ENCODE measurements at regions not wholly inside any gene's neighbourhood (a gene's known extent, or its start where the extent isn't known, plus 50 kb on each side); places are given as distances from the start of the nearest gene placed in this dataset.

- DNase-seq (ENCODE audit: low spot score), result no peak
- TF ChIP-seq, protein P1, sequence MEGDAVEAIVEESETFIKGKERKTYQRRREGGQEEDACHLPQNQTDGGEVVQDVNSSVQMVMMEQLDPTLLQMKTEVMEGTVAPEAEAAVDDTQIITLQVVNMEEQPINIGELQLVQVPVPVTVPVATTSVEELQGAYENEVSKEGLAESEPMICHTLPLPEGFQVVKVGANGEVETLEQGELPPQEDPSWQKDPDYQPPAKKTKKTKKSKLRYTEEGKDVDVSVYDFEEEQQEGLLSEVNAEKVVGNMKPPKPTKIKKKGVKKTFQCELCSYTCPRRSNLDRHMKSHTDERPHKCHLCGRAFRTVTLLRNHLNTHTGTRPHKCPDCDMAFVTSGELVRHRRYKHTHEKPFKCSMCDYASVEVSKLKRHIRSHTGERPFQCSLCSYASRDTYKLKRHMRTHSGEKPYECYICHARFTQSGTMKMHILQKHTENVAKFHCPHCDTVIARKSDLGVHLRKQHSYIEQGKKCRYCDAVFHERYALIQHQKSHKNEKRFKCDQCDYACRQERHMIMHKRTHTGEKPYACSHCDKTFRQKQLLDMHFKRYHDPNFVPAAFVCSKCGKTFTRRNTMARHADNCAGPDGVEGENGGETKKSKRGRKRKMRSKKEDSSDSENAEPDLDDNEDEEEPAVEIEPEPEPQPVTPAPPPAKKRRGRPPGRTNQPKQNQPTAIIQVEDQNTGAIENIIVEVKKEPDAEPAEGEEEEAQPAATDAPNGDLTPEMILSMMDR (IDR thresholded peaks at IDR 0.05; ENCODE audit: extremely low read depth, missing control alignments), result no peak
These were observed 339.9 kb upstream of the PODXL start for GRCh38 chr7:131896165-131896863.

- TF ChIP-seq, protein P1 (IDR thresholded peaks at IDR 0.05; ENCODE audit: extremely low read depth, missing control alignments), result no peak
- DNase-seq (ENCODE audit: low spot score), result no peak
These were observed 339.2 kb upstream of the PODXL start for GRCh38 chr7:131895541-131896164.

DNA sequence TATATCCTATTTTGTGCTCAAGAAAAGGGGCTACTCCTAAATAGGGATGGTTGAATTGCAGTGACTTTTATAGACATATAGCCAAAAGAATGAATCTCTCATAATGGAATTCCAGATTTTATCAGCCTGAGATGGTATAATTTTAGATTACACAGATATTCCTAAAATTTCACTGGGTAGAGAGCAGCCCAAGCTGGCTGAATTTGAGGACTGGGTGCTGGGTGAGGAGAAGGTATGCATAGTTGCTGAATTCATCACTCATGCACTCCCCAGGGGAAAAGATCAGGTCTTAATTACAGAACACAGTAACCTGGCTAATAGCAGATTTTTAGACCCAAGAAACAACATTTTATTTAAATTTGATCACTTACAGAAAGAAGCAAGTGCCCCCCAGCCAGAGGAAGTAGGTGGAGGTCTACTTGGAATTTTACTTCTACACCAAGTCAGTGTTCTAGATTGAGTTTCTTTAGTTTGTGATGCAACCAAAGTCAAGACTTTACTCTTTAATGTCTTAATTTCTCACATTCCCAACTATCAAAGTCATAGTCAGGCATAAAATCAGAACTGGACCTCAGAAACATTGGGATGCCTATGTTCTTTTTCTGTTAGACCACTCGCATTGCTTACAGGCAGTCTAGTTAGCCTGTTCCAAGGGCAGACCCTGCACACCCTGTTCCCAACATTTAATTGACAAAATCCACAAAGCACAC lies 337.4 kb upstream of the PODXL start:
- no peak for DNase-seq (ENCODE audit: low spot score)
- TF ChIP-seq, protein P1 (IDR thresholded peaks at IDR 0.05; ENCODE audit: extremely low read depth, missing control alignments), result no peak

GRCh38 chr7:131890176-131890575 lies 333.7 kb upstream of the PODXL start:
- no peak for DNase-seq (ENCODE audit: low spot score)
- TF ChIP-seq, protein P1 (IDR thresholded peaks at IDR 0.05; ENCODE audit: extremely low read depth, missing control alignments), result no peak

DNA sequence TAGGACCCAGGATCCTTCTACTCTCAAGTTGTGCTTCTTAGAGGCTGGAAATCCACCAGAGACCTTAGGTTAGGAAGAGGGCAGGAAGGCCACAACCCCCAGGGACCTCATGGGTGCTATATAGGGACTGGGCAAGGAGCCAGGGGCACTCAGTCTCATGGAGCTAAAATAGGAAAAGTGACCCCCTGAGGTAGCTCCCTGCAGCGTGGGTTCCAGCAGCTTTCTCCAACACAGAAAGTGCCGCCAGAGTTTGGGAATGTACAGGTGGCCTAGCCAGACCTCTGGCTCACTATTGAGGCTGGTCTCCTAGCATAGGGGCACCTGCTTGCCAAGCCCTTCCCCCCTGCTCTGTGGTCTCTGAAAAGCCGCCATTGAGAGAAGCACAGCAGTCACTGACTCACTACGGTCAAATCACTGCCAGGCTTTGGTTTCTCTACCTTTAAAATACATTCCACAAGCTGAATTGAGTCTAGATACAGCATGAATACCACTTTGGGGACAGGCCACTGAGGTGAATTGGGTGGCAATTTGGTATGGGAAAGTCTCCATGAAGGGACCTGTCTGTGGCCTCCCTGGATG lies 333.2 kb upstream of the PODXL start:
- DNase-seq (ENCODE audit: low spot score), result no peak
- TF ChIP-seq, protein P1 (IDR thresholded peaks at IDR 0.05; ENCODE audit: extremely low read depth, missing control alignments), result no peak

GRCh38 chr7:131883769-131884168 lies 327.3 kb upstream of the PODXL start:
- no peak for DNase-seq (ENCODE audit: low spot score)
- TF ChIP-seq, protein P1 (IDR thresholded peaks at IDR 0.05; ENCODE audit: extremely low read depth, missing control alignments), result no peak

GRCh38 chr7:131883196-131883595 lies 326.8 kb upstream of the PODXL start:
- TF ChIP-seq, protein P1 (IDR thresholded peaks at IDR 0.05; ENCODE audit: extremely low read depth, missing control alignments), result no peak
- DNase-seq (ENCODE audit: low spot score), result no peak
